H9 (cell line): ENCODE measurements at regions not wholly inside any gene's neighbourhood (a gene's known extent, or its start where the extent isn't known, plus 50 kb on each side); places are given as distances from the start of the nearest gene placed in this dataset.

Experiments
- DNase-seq: peaks from one replicate; pipeline ENCODE4 v3.0.0-alpha.2; 2017
- H2AFZ ChIP-seq: one replicate; pipeline ENCODE4 v1.6.1; 2013; ENCODE audit warnings: mild to moderate bottlenecking, low read length, control low read depth, moderate library complexity
- H2AK5ac ChIP-seq: 2 replicates; pipeline ENCODE4 v1.6.1; 2013; ENCODE audit warnings: low read length, control low read depth, mixed read lengths; ENCODE audit not compliant: insufficient read length
- H2BK120ac ChIP-seq: one replicate; pipeline ENCODE4 v1.6.1; 2013; ENCODE audit warnings: low read depth, mild to moderate bottlenecking, low read length, control low read depth, inconsistent platforms; ENCODE audit not compliant: poor library complexity, severe bottlenecking
- H2BK12ac ChIP-seq: 2 replicates; pipeline ENCODE4 v1.6.1; 2013; ENCODE audit warnings: low read length, control low read depth, mixed read lengths, low read depth; ENCODE audit not compliant: insufficient read length
- H2BK15ac ChIP-seq: 2 replicates; pipeline ENCODE4 v1.6.1; 2013; ENCODE audit warnings: low read depth, low read length, control low read depth
- H2BK20ac ChIP-seq: one replicate; pipeline ENCODE4 v1.6.1; 2013; ENCODE audit warnings: low read depth, mild to moderate bottlenecking, low read length, control low read depth, inconsistent platforms; ENCODE audit not compliant: poor library complexity, severe bottlenecking
- H2BK5ac ChIP-seq: 2 replicates; pipeline ENCODE4 v1.6.1; 2013; ENCODE audit warnings: low read length, control low read depth, mixed read lengths; ENCODE audit not compliant: insufficient read length
- H3K14ac ChIP-seq: 2 replicates; pipeline ENCODE4 v1.6.1; 2013; ENCODE audit warnings: low read length, control low read depth; ENCODE audit not compliant: insufficient read depth
- H3K18ac ChIP-seq: 2 replicates; pipeline ENCODE4 v1.6.1; 2013; ENCODE audit warnings: low read depth, mild to moderate bottlenecking, mixed read lengths, low read length, control low read depth; ENCODE audit not compliant: insufficient read length
- H3K23ac ChIP-seq: 2 replicates; pipeline ENCODE4 v1.6.1; 2013; ENCODE audit warnings: low read length, control low read depth, mixed read lengths, low read depth; ENCODE audit not compliant: insufficient read length
- H3K23me2 ChIP-seq: 2 replicates; pipeline ENCODE4 v1.6.1; 2013; ENCODE audit warnings: low read depth, mild to moderate bottlenecking, mixed read lengths, low read length, control low read depth; ENCODE audit not compliant: insufficient read length, poor library complexity, severe bottlenecking
- H3K27ac ChIP-seq: 2 replicates; pipeline ENCODE4 v1.5.1; 2013; ENCODE audit warnings: low read length, control low read depth, mixed read lengths, low read depth; ENCODE audit not compliant: insufficient read length
- H3K27me3 ChIP-seq: 2 replicates; pipeline ENCODE4 v1.6.1; 2013; ENCODE audit warnings: low read length, control low read depth, inconsistent platforms; ENCODE audit not compliant: insufficient read depth
- H3K4ac ChIP-seq: 2 replicates; pipeline ENCODE4 v1.6.1; 2013; ENCODE audit warnings: low read depth, mild to moderate bottlenecking, control low read depth, inconsistent platforms, low read length, moderate library complexity
- H3K4me1 ChIP-seq: 2 replicates; pipeline ENCODE4 v1.6.1; 2013; ENCODE audit warnings: low read length, control low read depth, inconsistent platforms; ENCODE audit not compliant: insufficient read depth
- H3K4me2 ChIP-seq: 2 replicates; pipeline ENCODE4 v1.6.1; 2013; ENCODE audit warnings: low read length, control low read depth, mixed read lengths; ENCODE audit not compliant: insufficient read length, insufficient read depth
- H3K56ac ChIP-seq: 2 replicates; pipeline ENCODE4 v1.6.1; 2013; ENCODE audit warnings: low read depth, mild to moderate bottlenecking, mixed read lengths, low read length, control low read depth; ENCODE audit not compliant: insufficient read length
- H3K79me1 ChIP-seq: 2 replicates; pipeline ENCODE4 v1.6.1; 2013; ENCODE audit warnings: low read depth, mild to moderate bottlenecking, moderate library complexity, low read length, control low read depth, inconsistent platforms; ENCODE audit not compliant: insufficient read depth, poor library complexity, severe bottlenecking
- H3K79me2 ChIP-seq: 2 replicates; pipeline ENCODE4 v1.6.1; 2013; ENCODE audit warnings: low read length, control low read depth, inconsistent platforms; ENCODE audit not compliant: insufficient read depth
- H3K9ac ChIP-seq: 2 replicates; pipeline ENCODE4 v1.6.1; 2013; ENCODE audit warnings: low read length, control low read depth, mixed read lengths; ENCODE audit not compliant: insufficient read length; ENCODE audit errors: extremely low read depth
- H3K9me3 ChIP-seq: one replicate; pipeline ENCODE4 v1.6.1; 2013; ENCODE audit warnings: low read depth, low read length, inconsistent platforms; ENCODE audit not compliant: control insufficient read depth
- H3T11ph ChIP-seq: one replicate; pipeline ENCODE4 v1.6.1; 2013; ENCODE audit warnings: mild to moderate bottlenecking, low read length, control low read depth, inconsistent platforms
- H4K20me1 ChIP-seq: one replicate; pipeline ENCODE4 v1.6.1; 2013; ENCODE audit not compliant: control insufficient read depth, insufficient read length, insufficient read depth
- H4K5ac ChIP-seq: 2 replicates; pipeline ENCODE4 v1.6.1; 2013; ENCODE audit warnings: low read depth, mild to moderate bottlenecking, mixed read lengths, low read length, control low read depth; ENCODE audit not compliant: insufficient read length
- H4K8ac ChIP-seq: replicated peaks from 2 replicates; pipeline ENCODE4 v1.6.1; 2013; ENCODE audit warnings: low read length, control low read depth, mixed read lengths, low read depth; ENCODE audit not compliant: insufficient read length
- H4K91ac ChIP-seq: 2 replicates; pipeline ENCODE4 v1.6.1; 2013; ENCODE audit warnings: low read depth, mild to moderate bottlenecking, moderate library complexity, mixed read lengths, low read length, control low read depth; ENCODE audit not compliant: insufficient read length
- H3K27ac Mint-ChIP-seq, 3 experiments: 2 replicates in 2 of 3; 3 replicates in 1 of 3; pipeline ENCODE4 v1.8.0; 2020 to 2021; ENCODE audit warnings: mixed read lengths in 3 of 3, mild to moderate bottlenecking in 1 of 3, moderate library complexity in 1 of 3
- H3K27me3 Mint-ChIP-seq: 2 replicates; pipeline ENCODE4 v1.8.0; 2021; ENCODE audit warnings: low read depth, mild to moderate bottlenecking, moderate library complexity, mixed read lengths
- H3K36me3 Mint-ChIP-seq, 3 experiments: 2 replicates in 2 of 3; 3 replicates in 1 of 3; pipeline ENCODE4 v1.8.0; 2020 to 2021; ENCODE audit warnings: low read depth in 3 of 3, mixed read lengths in 3 of 3; ENCODE audit not compliant: insufficient read depth in 1 of 3
- H3K4me1 Mint-ChIP-seq, 2 experiments: 2 replicates each; pipeline ENCODE4 v1.8.0; 2020; ENCODE audit warnings: mixed read lengths in 2 of 2
- H3K4me3 Mint-ChIP-seq, 2 experiments: 2 replicates in 1 of 2; 3 replicates in 1 of 2; pipeline ENCODE4 v1.8.0; 2020 to 2021; ENCODE audit warnings: mild to moderate bottlenecking in 2 of 2, mixed read lengths in 2 of 2, moderate library complexity in 1 of 2
- H3K9me3 Mint-ChIP-seq, 2 experiments: 2 replicates in 1 of 2; 3 replicates in 1 of 2; pipeline ENCODE4 v1.8.0; 2020; ENCODE audit warnings: mild to moderate bottlenecking in 2 of 2, mixed read lengths in 2 of 2, moderate library complexity in 1 of 2
- CTCF ChIP-seq: fragments of 200-600 bp; sonication (generic); conservative IDR thresholded peaks from 3 replicates; pipeline ENCODE4 v1.8.0; 2021; ENCODE audit warnings: antibody characterized with exemption, mild to moderate bottlenecking
- WGBS: extraction: QIAGEN DNeasy Blood & Tissue Kit; methylation state at CpG from one replicate; pipeline ENCODE4 v1.1.7; 2013; ENCODE audit warnings: missing lambda C conversion rate, low lambda C conversion rate, mixed read lengths; ENCODE audit not compliant: insufficient read length; ENCODE audit errors: extremely low coverage; 5-methylcytosine and 5-hydroxymethylcytosine counted together

GRCh38 chr4:36553029-36553428 is 271.6 kb downstream of the DTHD1 start:
- H4K8ac ChIP-seq = no peak overlapping the region
- H3K9me3 ChIP-seq = no peaks in the 10 kb centered on the region
- no peak overlapping the region for H3K56ac ChIP-seq
- no peaks in the 10 kb centered on the region; the same call in 1 of the 2 replicates for H3K4me1 ChIP-seq
- H2BK120ac ChIP-seq = no peak overlapping the region
- no peak overlapping the region for H3K9ac ChIP-seq
- WGBS = no CpG with 5 or more reads among the region's 1 CpG
- no peaks in the 10 kb centered on the region for H3K27me3 Mint-ChIP-seq
- no peak overlapping the region for H3K4me2 ChIP-seq
- no peak overlapping the region for H2BK15ac ChIP-seq
- no peak overlapping the region for H3K4me3 Mint-ChIP-seq
- no peak overlapping the region for H3K18ac ChIP-seq
- no peak for TF ChIP-seq CTCF
- no peak for DNase-seq
- H3K27ac Mint-ChIP-seq = no peak overlapping the region
- H3K23me2 ChIP-seq = no peaks in the 10 kb centered on the region
- H3K27ac ChIP-seq = no peak overlapping the region
- H4K91ac ChIP-seq = no peak overlapping the region
- H3K79me2 ChIP-seq = no peaks in the 10 kb centered on the region
- no peak overlapping the region for H2AFZ ChIP-seq
- no peak overlapping the region for H2AK5ac ChIP-seq
- H2BK12ac ChIP-seq = no peak overlapping the region
- no peaks in the 10 kb centered on the region for H3K9me3 Mint-ChIP-seq
- no peaks in the 10 kb centered on the region for H4K20me1 ChIP-seq
- H3K14ac ChIP-seq = no peak overlapping the region
- no peaks in the 10 kb centered on the region for H3K27me3 ChIP-seq
- H3K4ac ChIP-seq = no peak overlapping the region
- no peaks in the 10 kb centered on the region for H3K79me1 ChIP-seq
- H3T11ph ChIP-seq = no peak overlapping the region
- H3K36me3 Mint-ChIP-seq = no peaks in the 10 kb centered on the region
- no peak overlapping the region for H2BK5ac ChIP-seq
- peaks cover 25 to 28% of the 10 kb centered on the region in 2 experiments for H3K4me1 Mint-ChIP-seq
- H3K23ac ChIP-seq = no peak overlapping the region
- H2BK20ac ChIP-seq = no peak overlapping the region
- no peak overlapping the region for H4K5ac ChIP-seq
